ENCODE measurements at regions not wholly inside any gene's neighbourhood (a gene's known extent, or its start where the extent isn't known, plus 50 kb on each side); places are given as distances from the start of the nearest gene placed in this dataset.

- DNase-seq (ENCODE audit: low spot score) = no peak
These were observed 220.2 kb downstream of the IRX2 start for GRCh38 chr5:2531318-2531717.

GRCh38 chr5:2530609-2531008, 220.9 kb downstream of the IRX2 start:
- DNase-seq (ENCODE audit: low spot score) = no peak

- DNase-seq (ENCODE audit: low spot score) = no peak
These were observed 221.9 kb downstream of the IRX2 start for GRCh38 chr5:2529371-2530092.

GRCh38 chr5:2525351-2525750, 226.1 kb downstream of the IRX2 start:
- DNase-seq (ENCODE audit: low spot score) = no peak

GRCh38 chr5:2524620-2525019, 226.9 kb downstream of the IRX2 start:
- DNase-seq (ENCODE audit: low spot score) = no peak

GRCh38 chr5:2523180-2523579, 228.3 kb downstream of the IRX2 start:
- no peak for DNase-seq (ENCODE audit: low spot score)

GRCh38 chr5:2522372-2522771, 229.1 kb downstream of the IRX2 start:
- DNase-seq (ENCODE audit: low spot score) = no peak

- no peak for DNase-seq (ENCODE audit: low spot score)
These were observed 232.3 kb downstream of the IRX2 start for GRCh38 chr5:2519153-2519552.

GRCh38 chr5:2517451-2517850, 234.0 kb downstream of the IRX2 start:
- DNase-seq (ENCODE audit: low spot score) = no peak

GRCh38 chr5:2515180-2515764, 236.2 kb downstream of the IRX2 start:
- DNase-seq (ENCODE audit: low spot score) = no peak

- DNase-seq (ENCODE audit: low spot score) = no peak
These were observed 237.0 kb downstream of the IRX2 start for GRCh38 chr5:2514484-2514883.

GRCh38 chr5:2511706-2512105, 239.8 kb downstream of the IRX2 start:
- no peak for DNase-seq (ENCODE audit: low spot score)

GRCh38 chr5:2511126-2511525, 240.4 kb downstream of the IRX2 start:
- DNase-seq (ENCODE audit: low spot score) = no peak

- no peak for DNase-seq (ENCODE audit: low spot score)
These were observed 241.9 kb downstream of the IRX2 start for GRCh38 chr5:2509527-2509926.

GRCh38 chr5:2508514-2508913, 243.0 kb downstream of the IRX2 start:
- DNase-seq (ENCODE audit: low spot score) = no peak

GRCh38 chr5:2507611-2508010, 243.9 kb downstream of the IRX2 start:
- no peak for DNase-seq (ENCODE audit: low spot score)

- DNase-seq (ENCODE audit: low spot score) = no peak
These were observed 244.9 kb downstream of the IRX2 start for GRCh38 chr5:2506603-2507002.

- DNase-seq (ENCODE audit: low spot score) = no peak
These were observed 246.3 kb downstream of the IRX2 start for GRCh38 chr5:2505217-2505616.

- DNase-seq (ENCODE audit: low spot score) = no peak
These were observed 248.4 kb downstream of the IRX2 start for GRCh38 chr5:2502970-2503594.

GRCh38 chr5:2499917-2500316, 251.6 kb downstream of the IRX2 start:
- DNase-seq (ENCODE audit: low spot score) = no peak

GRCh38 chr5:2496891-2497290, 254.6 kb downstream of the IRX2 start:
- no peak for DNase-seq (ENCODE audit: low spot score)

- DNase-seq (ENCODE audit: low spot score) = no peak
These were observed 255.4 kb downstream of the IRX2 start for GRCh38 chr5:2496126-2496525.

GRCh38 chr5:2493356-2493755, 258.1 kb downstream of the IRX2 start:
- DNase-seq (ENCODE audit: low spot score) = no peak

GRCh38 chr5:2492476-2492875, 259.0 kb downstream of the IRX2 start:
- no peak for DNase-seq (ENCODE audit: low spot score)

Measured in hematopoietic multipotent progenitor cell treated with erythropoietin and hydrocortisone succinate and interleukin-3 and kit ligand, for 15 days (in vitro differentiated cells).